OCI-LY1 (cell line): ENCODE measurements at regions not wholly inside any gene's neighbourhood (a gene's known extent, or its start where the extent isn't known, plus 50 kb on each side); places are given as distances from the start of the nearest gene placed in this dataset.
"Not testable (repeated sequence)": the region's sequence is repeated elsewhere in the genome, so short reads cannot be mapped to it uniquely, and the experiment has no call there.

ENCODE experiments used
- H2AFZ ChIP-seq: fragments of 200-600 bp; sonication (generic), shearing (Covaris generic); 2 replicates; pipeline ENCODE4 v1.6.0; 2014; ENCODE audit warnings: antibody characterized with exemption, mild to moderate bottlenecking, low read length
- H3F3A ChIP-seq: fragments of 200-600 bp; sonication (generic), shearing (Covaris generic); 2 replicates; pipeline ENCODE4 v1.6.0; 2014; ENCODE audit warnings: mild to moderate bottlenecking, antibody characterized with exemption, low read length, moderate library complexity; ENCODE audit not compliant: insufficient read depth
- H3K27ac ChIP-seq: fragments of 200-600 bp; sonication (generic); 2 replicates; pipeline ENCODE4 v1.5.1; 2014; ENCODE audit warnings: low read length, mixed run types, mild to moderate bottlenecking, low read depth; ENCODE audit not compliant: poor library complexity, severe bottlenecking
- H3K27me3 ChIP-seq: fragments of 200-600 bp; sonication (generic); 2 replicates; pipeline ENCODE4 v1.6.0; 2014; ENCODE audit warnings: antibody characterized with exemption, mild to moderate bottlenecking, low read length, moderate library complexity; ENCODE audit not compliant: insufficient read depth
- H3K36me3 ChIP-seq: fragments of 200-600 bp; sonication (generic); 2 replicates; pipeline ENCODE4 v1.6.1; 2014; ENCODE audit warnings: mild to moderate bottlenecking, antibody characterized with exemption, low read length, moderate library complexity, mixed read lengths; ENCODE audit not compliant: insufficient read depth
- H3K4me1 ChIP-seq: fragments of 200-600 bp; sonication (generic); 2 replicates; pipeline ENCODE4 v1.5.1; 2014; ENCODE audit warnings: mild to moderate bottlenecking, low read length, moderate library complexity; ENCODE audit not compliant: insufficient read depth, severe bottlenecking
- H3K4me2 ChIP-seq: fragments of 200-600 bp; sonication (generic), shearing (Covaris generic); 2 replicates; pipeline ENCODE4 v1.6.1; 2014; ENCODE audit warnings: low read length
- H3K4me3 ChIP-seq: fragments of 200-600 bp; sonication (generic); 2 replicates; pipeline ENCODE4 v1.5.1; 2014; ENCODE audit warnings: low read length, low read depth, mild to moderate bottlenecking, mixed read lengths; ENCODE audit not compliant: poor library complexity, severe bottlenecking
- H3K79me2 ChIP-seq: fragments of 200-600 bp; shearing (Covaris generic); 2 replicates; pipeline ENCODE4 v1.6.1; 2016; ENCODE audit warnings: mixed run types, low read length, mixed read lengths; ENCODE audit not compliant: insufficient read depth
- H3K9ac ChIP-seq: fragments of 200-600 bp; sonication (generic), shearing (Covaris generic); 2 replicates; pipeline ENCODE4 v1.6.1; 2014; ENCODE audit warnings: mild to moderate bottlenecking, low read length, mixed read lengths
- H3K9me2 ChIP-seq: fragments of 200-600 bp; sonication (generic), shearing (Covaris generic); 2 replicates; pipeline ENCODE4 v1.6.1; 2014; ENCODE audit warnings: low read depth, mild to moderate bottlenecking, low read length, mixed read lengths
- H3K9me3 ChIP-seq: fragments of 200-600 bp; shearing (Covaris generic); 2 replicates; pipeline ENCODE4 v1.6.1; 2014; ENCODE audit warnings: low read length, mixed read lengths
- H4K20me1 ChIP-seq: fragments of 200-600 bp; sonication (generic), shearing (Covaris generic); 2 replicates; pipeline ENCODE4 v1.6.0; 2016; ENCODE audit warnings: mild to moderate bottlenecking, low read length; ENCODE audit not compliant: insufficient read depth
- CTCF ChIP-seq: fragments of 200-600 bp; sonication (generic), shearing (Covaris generic); IDR thresholded peaks from 2 replicates; pipeline ENCODE4 v1.5.1; 2017; ENCODE audit warnings: mild to moderate bottlenecking, antibody characterized with exemption, low read length, moderate library complexity, mixed read lengths
- EZH2 ChIP-seq: fragments of 200-600 bp; sonication (generic), shearing (Covaris generic); IDR thresholded peaks from 2 replicates; pipeline ENCODE4 v1.8.0; 2017; ENCODE audit warnings: borderline replicate concordance, mixed run types, mild to moderate bottlenecking, antibody characterized with exemption, low read length, moderate library complexity, mixed read lengths

GRCh38 chr3:33982269-33982798, 183.9 kb downstream of the PDCD6IP start:
- Histone ChIP-seq H4K20me1 (no peaks in the 10 kb centered on the region), H3K9me2 (no peaks in the 10 kb centered on the region), H3F3A (no peaks in the 10 kb centered on the region), H3K36me3 (no peaks in the 10 kb centered on the region), H3K4me3 (no peak overlapping the region), H3K79me2 (no peaks in the 10 kb centered on the region), H3K9me3 (no peaks in the 10 kb centered on the region), H3K9ac (no peak overlapping the region), H3K27me3 (no peaks in the 10 kb centered on the region), H3K4me2 (no peak overlapping the region), H2AFZ (no peak overlapping the region), H3K4me1 (no peaks in the 10 kb centered on the region), H3K27ac (no peak overlapping the region)
- TF ChIP-seq EZH2 (no peak), CTCF (no peak)

- H3K4me2 ChIP-seq, H3K4me3 ChIP-seq, H2AFZ ChIP-seq, H3F3A ChIP-seq, H3K9me3 ChIP-seq, H3K36me3 ChIP-seq, H3K27ac ChIP-seq, H3K9ac ChIP-seq, H3K9me2 ChIP-seq, H3K27me3 ChIP-seq, H3K4me1 ChIP-seq, H4K20me1 ChIP-seq, H3K79me2 ChIP-seq: not testable (repeated sequence)
Observed at GRCh38 chr3:33982949-33983348, 184.5 kb downstream of the PDCD6IP start.

- no peak overlapping the region for H2AFZ ChIP-seq
- no peak overlapping the region for H3K27ac ChIP-seq
- no peaks in the 10 kb centered on the region for H3K9me2 ChIP-seq
- no peak overlapping the region for H3K9ac ChIP-seq
- no peaks in the 10 kb centered on the region for H3F3A ChIP-seq
- TF ChIP-seq CTCF = no peak
- TF ChIP-seq EZH2 = no peak
- H3K9me3 ChIP-seq = no peaks in the 10 kb centered on the region
- no peaks in the 10 kb centered on the region for H3K79me2 ChIP-seq
- H3K27me3 ChIP-seq = no peaks in the 10 kb centered on the region
- no peaks in the 10 kb centered on the region for H3K36me3 ChIP-seq
- H4K20me1 ChIP-seq = no peaks in the 10 kb centered on the region
- no peak overlapping the region for H3K4me3 ChIP-seq
- H3K4me2 ChIP-seq = no peak overlapping the region
- no peaks in the 10 kb centered on the region for H3K4me1 ChIP-seq
Observed at GRCh38 chr3:33989229-33989628, 190.8 kb downstream of the PDCD6IP start.

- Histone ChIP-seq H3K4me1 (no peaks in the 10 kb centered on the region), H3K9me2 (no peaks in the 10 kb centered on the region), H2AFZ (no peak overlapping the region), H3K9me3 (no peaks in the 10 kb centered on the region), H3K36me3 (no peaks in the 10 kb centered on the region), H3K79me2 (no peaks in the 10 kb centered on the region), H3K9ac (no peak overlapping the region), H3K4me3 (no peak overlapping the region), H3K4me2 (no peak overlapping the region), H3K27me3 (no peaks in the 10 kb centered on the region), H3K27ac (no peak overlapping the region), H3F3A (no peaks in the 10 kb centered on the region), H4K20me1 (no peaks in the 10 kb centered on the region)
- TF ChIP-seq CTCF = no peak
- TF ChIP-seq EZH2 = no peak
Observed at GRCh38 chr3:33991673-33992072, 193.2 kb downstream of the PDCD6IP start.
